ENCODE measurements at regions not wholly inside any gene's neighbourhood (a gene's known extent, or its start where the extent isn't known, plus 50 kb on each side); places are given as distances from the start of the nearest gene placed in this dataset.
"Not testable (repeated sequence)": the region's sequence is repeated elsewhere in the genome, so short reads cannot be mapped to it uniquely, and the experiment has no call there.

GRCh38 chr10:65054701-65055100, 1533.5 kb downstream of the REEP3 start:
- H3K79me2 ChIP-seq (ENCODE audit: insufficient read depth, low read length); FAIRE-seq; BruUV-seq (replicated peaks); ATAC-seq; in situ Hi-C loops (cut with HindIII; ENCODE audit: extremely low pct_ligation_motif_present, low pct_unique_long_range_greater_than_20kb); H3K9ac ChIP-seq (ENCODE audit: insufficient read depth, low read depth, low read length); H4K20me1 ChIP-seq (ENCODE audit: insufficient read depth, low read length); DNase-seq (ENCODE audit: low spot score); H3K4me2 ChIP-seq (ENCODE audit: low read depth, low read length); H3K4me3 ChIP-seq (replicated peaks in 1 of 3; ENCODE audit: insufficient read depth in 1 of 3, low read depth in 2 of 3, low read length in 3 of 3); H3K27ac ChIP-seq (ENCODE audit: extremely low read length, insufficient read depth, low read length); CTCF ChIA-PET (ENCODE audit: low intra/inter-chr PET ratio, low total read pairs); intact Hi-C loops (cut with micrococcal nuclease; ENCODE audit: unreplicated experiment); H3K4me1 ChIP-seq (ENCODE audit: insufficient read depth, low read length); H2AFZ ChIP-seq (ENCODE audit: low read length); H3K36me3 ChIP-seq (replicated peaks in 1 of 2; ENCODE audit: control insufficient read depth in 1 of 2, insufficient read depth in 2 of 2, low read length in 2 of 2); H3K27me3 ChIP-seq (ENCODE audit: control insufficient read depth in 1 of 2, insufficient read depth in 2 of 2, low read length in 2 of 2); POLR2A ChIA-PET: not testable (repeated sequence)
- 53% methylated on average over 12 of the region's 12 CpGs for whole genome bisulfite sequencing (ENCODE audit: low lambda C conversion rate)
- H3K9me3 ChIP-seq (ENCODE audit: low read length) = peaks cover 15% of the 10 kb centered on the region

GRCh38 chr10:65065278-65065677, 1544.1 kb downstream of the REEP3 start:
- Histone ChIP-seq H3K27ac (ENCODE audit: extremely low read length, insufficient read depth, low read length) (no peak overlapping the region), H3K9ac (ENCODE audit: insufficient read depth, low read depth, low read length) (no peak overlapping the region), H4K20me1 (ENCODE audit: insufficient read depth, low read length) (no peaks in the 10 kb centered on the region), H3K36me3 (replicated peaks in 1 of 2; ENCODE audit: control insufficient read depth in 1 of 2, insufficient read depth in 2 of 2, low read length in 2 of 2) (no peaks in the 10 kb centered on the region), H2AFZ (ENCODE audit: low read length) (no peak overlapping the region), H3K4me1 (ENCODE audit: insufficient read depth, low read length) (no peaks in the 10 kb centered on the region), H3K9me3 (ENCODE audit: low read length) (peaks cover 19% of the 10 kb centered on the region), H3K27me3 (ENCODE audit: control insufficient read depth in 1 of 2, insufficient read depth in 2 of 2, low read length in 2 of 2) (no peaks in the 10 kb centered on the region), H3K4me3 (replicated peaks in 1 of 3; ENCODE audit: insufficient read depth in 1 of 3, low read depth in 2 of 3, low read length in 3 of 3) (no peak overlapping the region), H3K4me2 (ENCODE audit: low read depth, low read length) (no peak overlapping the region), H3K79me2 (ENCODE audit: insufficient read depth, low read length) (no peaks in the 10 kb centered on the region)
- WGBS (ENCODE audit: low lambda C conversion rate) = 0% methylated on average over 1 of the region's 1 CpG
- ATAC-seq = no peak
- POLR2A ChIA-PET = no interaction called here
- intact Hi-C loops (cut with micrococcal nuclease; ENCODE audit: unreplicated experiment) (no loop called here), in situ Hi-C loops (cut with HindIII; ENCODE audit: extremely low pct_ligation_motif_present, low pct_unique_long_range_greater_than_20kb) (no loop called here)
- BruUV-seq (replicated peaks) = no TSS peak
- no peak for DNase-seq (ENCODE audit: low spot score)
- TF ChIP-seq ZNF781 (CRISPR knock-in tag; IDR thresholded peaks at IDR 0.05; ENCODE audit: borderline replicate concordance, not compliant biosample characterization) (no peak), TGIF2 (CRISPR knock-in tag; IDR thresholded peaks at IDR 0.05) (no peak), ZNF75D (CRISPR knock-in tag; IDR thresholded peaks at IDR 0.05; ENCODE audit: borderline replicate concordance) (no peak), PCBP1 (IDR thresholded peaks at IDR 0.05; ENCODE audit: borderline replicate concordance, low read depth, low read length) (no peak), ZNF780A (CRISPR knock-in tag; IDR thresholded peaks at IDR 0.05) (no peak), ZNF136 (CRISPR knock-in tag; IDR thresholded peaks at IDR 0.05; ENCODE audit: low read depth) (no peak), ZNF747 (CRISPR knock-in tag; IDR thresholded peaks at IDR 0.05; ENCODE audit: borderline replicate concordance) (no peak), ZNF441 (CRISPR knock-in tag; IDR thresholded peaks at IDR 0.05; ENCODE audit: borderline replicate concordance) (no peak), ARID2 (CRISPR knock-in tag; IDR thresholded peaks at IDR 0.05; ENCODE audit: borderline replicate concordance) (no peak), ZNF879 (CRISPR knock-in tag; IDR thresholded peaks at IDR 0.05) (no peak)
- TF ChIP-seq, protein P1, sequence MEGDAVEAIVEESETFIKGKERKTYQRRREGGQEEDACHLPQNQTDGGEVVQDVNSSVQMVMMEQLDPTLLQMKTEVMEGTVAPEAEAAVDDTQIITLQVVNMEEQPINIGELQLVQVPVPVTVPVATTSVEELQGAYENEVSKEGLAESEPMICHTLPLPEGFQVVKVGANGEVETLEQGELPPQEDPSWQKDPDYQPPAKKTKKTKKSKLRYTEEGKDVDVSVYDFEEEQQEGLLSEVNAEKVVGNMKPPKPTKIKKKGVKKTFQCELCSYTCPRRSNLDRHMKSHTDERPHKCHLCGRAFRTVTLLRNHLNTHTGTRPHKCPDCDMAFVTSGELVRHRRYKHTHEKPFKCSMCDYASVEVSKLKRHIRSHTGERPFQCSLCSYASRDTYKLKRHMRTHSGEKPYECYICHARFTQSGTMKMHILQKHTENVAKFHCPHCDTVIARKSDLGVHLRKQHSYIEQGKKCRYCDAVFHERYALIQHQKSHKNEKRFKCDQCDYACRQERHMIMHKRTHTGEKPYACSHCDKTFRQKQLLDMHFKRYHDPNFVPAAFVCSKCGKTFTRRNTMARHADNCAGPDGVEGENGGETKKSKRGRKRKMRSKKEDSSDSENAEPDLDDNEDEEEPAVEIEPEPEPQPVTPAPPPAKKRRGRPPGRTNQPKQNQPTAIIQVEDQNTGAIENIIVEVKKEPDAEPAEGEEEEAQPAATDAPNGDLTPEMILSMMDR (CRISPR knock-in tag; IDR thresholded peaks at IDR 0.05) = no peak
- TF ChIP-seq, protein P2, sequence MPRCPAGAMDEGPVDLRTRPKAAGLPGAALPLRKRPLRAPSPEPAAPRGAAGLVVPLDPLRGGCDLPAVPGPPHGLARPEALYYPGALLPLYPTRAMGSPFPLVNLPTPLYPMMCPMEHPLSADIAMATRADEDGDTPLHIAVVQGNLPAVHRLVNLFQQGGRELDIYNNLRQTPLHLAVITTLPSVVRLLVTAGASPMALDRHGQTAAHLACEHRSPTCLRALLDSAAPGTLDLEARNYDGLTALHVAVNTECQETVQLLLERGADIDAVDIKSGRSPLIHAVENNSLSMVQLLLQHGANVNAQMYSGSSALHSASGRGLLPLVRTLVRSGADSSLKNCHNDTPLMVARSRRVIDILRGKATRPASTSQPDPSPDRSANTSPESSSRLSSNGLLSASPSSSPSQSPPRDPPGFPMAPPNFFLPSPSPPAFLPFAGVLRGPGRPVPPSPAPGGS (CRISPR knock-in tag; IDR thresholded peaks at IDR 0.05) = no peak
- TF ChIP-seq, protein P3, sequence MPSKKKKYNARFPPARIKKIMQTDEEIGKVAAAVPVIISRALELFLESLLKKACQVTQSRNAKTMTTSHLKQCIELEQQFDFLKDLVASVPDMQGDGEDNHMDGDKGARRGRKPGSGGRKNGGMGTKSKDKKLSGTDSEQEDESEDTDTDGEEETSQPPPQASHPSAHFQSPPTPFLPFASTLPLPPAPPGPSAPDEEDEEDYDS (CRISPR knock-in tag; IDR thresholded peaks at IDR 0.05) = no peak
- no peak for FAIRE-seq
- CTCF ChIA-PET (ENCODE audit: low intra/inter-chr PET ratio, low total read pairs) = no interaction called here

Data from HepG2 (cell line).